GM20000 (cell line): ENCODE measurements at regions not wholly inside any gene's neighbourhood (a gene's known extent, or its start where the extent isn't known, plus 50 kb on each side); places are given as distances from the start of the nearest gene placed in this dataset.

Experiments
- DNase-seq: peaks from one replicate; pipeline ENCODE4 v3.0.0; 2012; ENCODE audit warnings: low spot score
- TF ChIP-seq, protein P1 (sequence below): IDR thresholded peaks from 2 replicates; pipeline ENCODE4 v1.5.1; 2012; ENCODE audit warnings: mild to moderate bottlenecking, control low read depth; ENCODE audit errors: extremely low read depth, missing control alignments

DNA sequence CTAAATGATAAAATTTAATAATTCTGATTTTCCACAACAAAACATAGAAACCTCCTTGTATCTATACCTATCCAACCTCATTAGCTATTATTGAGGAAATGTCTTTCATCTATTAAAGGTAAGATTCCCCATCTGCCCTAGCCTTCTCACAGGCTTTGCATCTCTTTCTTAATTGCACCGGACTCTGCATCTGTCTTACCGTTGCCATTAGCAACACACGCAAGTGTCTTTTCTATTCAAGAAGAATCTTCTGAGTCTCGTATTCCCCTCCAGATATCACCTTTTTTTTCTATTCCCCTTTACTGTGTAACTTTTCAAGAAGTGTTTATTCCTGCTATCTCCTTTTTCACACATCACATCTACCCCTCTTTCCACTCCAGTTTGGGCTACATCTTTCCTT lies 500.0 kb downstream of the NOVA1 start:
- TF ChIP-seq, protein P1, sequence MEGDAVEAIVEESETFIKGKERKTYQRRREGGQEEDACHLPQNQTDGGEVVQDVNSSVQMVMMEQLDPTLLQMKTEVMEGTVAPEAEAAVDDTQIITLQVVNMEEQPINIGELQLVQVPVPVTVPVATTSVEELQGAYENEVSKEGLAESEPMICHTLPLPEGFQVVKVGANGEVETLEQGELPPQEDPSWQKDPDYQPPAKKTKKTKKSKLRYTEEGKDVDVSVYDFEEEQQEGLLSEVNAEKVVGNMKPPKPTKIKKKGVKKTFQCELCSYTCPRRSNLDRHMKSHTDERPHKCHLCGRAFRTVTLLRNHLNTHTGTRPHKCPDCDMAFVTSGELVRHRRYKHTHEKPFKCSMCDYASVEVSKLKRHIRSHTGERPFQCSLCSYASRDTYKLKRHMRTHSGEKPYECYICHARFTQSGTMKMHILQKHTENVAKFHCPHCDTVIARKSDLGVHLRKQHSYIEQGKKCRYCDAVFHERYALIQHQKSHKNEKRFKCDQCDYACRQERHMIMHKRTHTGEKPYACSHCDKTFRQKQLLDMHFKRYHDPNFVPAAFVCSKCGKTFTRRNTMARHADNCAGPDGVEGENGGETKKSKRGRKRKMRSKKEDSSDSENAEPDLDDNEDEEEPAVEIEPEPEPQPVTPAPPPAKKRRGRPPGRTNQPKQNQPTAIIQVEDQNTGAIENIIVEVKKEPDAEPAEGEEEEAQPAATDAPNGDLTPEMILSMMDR: no peak
- DNase-seq: no peak

DNA sequence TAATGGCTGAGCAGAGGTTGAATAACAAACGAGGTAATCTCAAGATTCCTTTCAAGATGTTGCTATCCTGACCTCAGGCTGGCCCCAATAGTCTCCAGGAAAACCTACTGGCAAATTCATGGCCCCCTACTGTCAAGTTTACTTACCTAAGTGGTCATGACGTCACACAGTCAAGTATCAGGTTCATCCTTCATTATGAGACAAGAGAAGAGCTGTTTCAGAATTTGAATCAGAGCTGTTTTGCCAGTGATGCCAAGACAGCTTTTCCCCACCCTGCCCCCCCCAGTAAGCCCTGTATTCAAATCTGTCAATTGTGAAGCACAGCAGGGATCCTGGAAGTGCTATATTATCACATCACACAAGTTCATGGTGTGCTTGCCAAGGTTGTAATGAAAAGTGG lies 509.6 kb downstream of the NOVA1 start:
- DNase-seq: no peak

DNA sequence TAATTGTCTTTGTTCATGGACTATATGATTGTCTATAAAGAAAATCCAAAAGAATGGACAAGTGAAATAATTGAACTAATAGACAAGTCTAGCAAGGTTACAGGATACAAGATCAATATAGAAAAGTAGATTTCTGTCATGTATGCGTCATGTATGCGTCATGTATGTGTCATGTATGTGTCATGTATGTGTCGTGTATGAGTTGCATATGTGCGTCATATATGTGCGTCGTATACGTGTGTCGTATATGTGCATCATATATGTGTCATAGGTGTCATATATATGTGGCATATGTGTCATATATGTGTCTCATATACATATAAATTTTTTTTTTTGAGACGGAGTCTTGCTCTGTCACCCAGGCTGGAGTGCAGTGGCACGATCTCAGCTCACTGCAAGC lies 516.8 kb downstream of the NOVA1 start:
- DNase-seq: no peak

More for the DNA sequence above, 509.6 kb downstream of the NOVA1 start:
- TF ChIP-seq, protein P1: no peak

GRCh38 chr14:26078561-26078960 lies 519.3 kb downstream of the NOVA1 start:
- no peak for DNase-seq
- TF ChIP-seq, protein P1: no peak

More for the DNA sequence above, 516.8 kb downstream of the NOVA1 start:
- TF ChIP-seq, protein P1: no peak

GRCh38 chr14:26074892-26075291 lies 522.9 kb downstream of the NOVA1 start:
- no peak for DNase-seq
- TF ChIP-seq, protein P1: no peak

DNA sequence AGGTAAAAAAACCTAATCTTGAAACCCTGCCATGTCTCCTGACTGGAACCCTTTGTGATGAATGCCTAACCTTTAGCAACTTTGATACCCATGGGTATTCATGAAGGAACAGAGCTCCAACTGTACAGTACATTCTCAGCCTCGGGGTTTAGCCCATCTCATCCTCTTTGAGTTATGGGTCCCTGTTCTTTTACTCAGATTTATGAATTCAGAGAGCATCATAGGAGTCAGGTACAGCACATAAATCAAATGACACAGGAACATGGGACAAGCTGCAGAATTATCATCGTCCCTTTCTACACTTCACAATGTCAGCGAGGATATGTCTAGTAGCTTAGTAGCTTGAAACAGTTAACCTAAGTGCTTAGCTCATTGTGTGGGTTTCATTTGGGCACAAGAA lies 527.4 kb downstream of the NOVA1 start:
- TF ChIP-seq, protein P1: no peak
- no peak for DNase-seq

GRCh38 chr14:26067786-26068459 lies 529.9 kb downstream of the NOVA1 start:
- TF ChIP-seq, protein P1: no peak
- no peak for DNase-seq
